AG04449 (cell line): ENCODE measurements at regions not wholly inside any gene's neighbourhood (a gene's known extent, or its start where the extent isn't known, plus 50 kb on each side); places are given as distances from the start of the nearest gene placed in this dataset.

ENCODE experiments used
- CTCF ChIA-PET: fragments of 350-600 bp; formaldehyde crosslinking; extraction: SDS; loops from one replicate; lab custom pipeline; 2021; ENCODE audit warnings: antibody characterized with exemption; lab: Yijun Ruan, JAX
- POLR2A ChIA-PET: fragments of 400-600, 350-600 bp; formaldehyde crosslinking; extraction: SDS; loops from one replicate; lab custom pipeline; 2020; ENCODE audit warnings: antibody characterized with exemption, inconsistent platforms; lab: Yijun Ruan, JAX
- DNase-seq: peaks from one replicate; pipeline ENCODE4 v3.0.0-alpha.2; 2010; ENCODE audit warnings: low read depth, low spot score
- H3K4me3 ChIP-seq: 2 replicates; pipeline ENCODE4 v1.5.1; 2011; ENCODE audit warnings: low read depth, mild to moderate bottlenecking, control low read depth, low read length
- CTCF ChIP-seq: IDR thresholded peaks from one replicate; pipeline ENCODE4 v1.5.1; 2011; ENCODE audit warnings: mild to moderate bottlenecking, moderate library complexity, low read length, control low read depth, inconsistent platforms; ENCODE audit not compliant: insufficient read depth; ENCODE audit errors: missing control alignments

- H3K4me3 ChIP-seq, result no peak overlapping the region
- DNase-seq, result no peak
- CTCF ChIA-PET, result no interaction called here
- no peak for TF ChIP-seq CTCF
- POLR2A ChIA-PET, result no interaction called here
Measured at GRCh38 chr5:89045216-89045615, 162.2 kb upstream of the MEF2C start.

GRCh38 chr5:89044674-89045200 is 161.8 kb upstream of the MEF2C start:
- ChIA-PET CTCF (interaction anchor here (1.9 kb wide), 1 partner anchor 1221 kb away, joined by 4 read pairs; no protein-coding TSS in a partner anchor), POLR2A (no interaction called here)
- DNase-seq, result no peak
- no peak overlapping the region for H3K4me3 ChIP-seq
- no peak for TF ChIP-seq CTCF

- DNase-seq, result no peak
- ChIA-PET POLR2A (no interaction called here), CTCF (interaction anchor here (1.9 kb wide), 1 partner anchor 1222 kb away, joined by 4 read pairs; no protein-coding TSS in a partner anchor)
- TF ChIP-seq CTCF, result no peak
- H3K4me3 ChIP-seq, result no peak overlapping the region
Measured at GRCh38 chr5:89043676-89044075, 160.7 kb upstream of the MEF2C start.

GRCh38 chr5:89042746-89043145 is 159.8 kb upstream of the MEF2C start:
- H3K4me3 ChIP-seq, result no peak overlapping the region
- ChIA-PET CTCF (interaction anchor here (1.9 kb wide), 1 partner anchor 1223 kb away, joined by 4 read pairs; no protein-coding TSS in a partner anchor), POLR2A (no interaction called here)
- no peak for DNase-seq
- TF ChIP-seq CTCF, result no peak

- no peak for DNase-seq
- ChIA-PET CTCF (no interaction called here), POLR2A (no interaction called here)
- H3K4me3 ChIP-seq, result no peak overlapping the region
- no peak for TF ChIP-seq CTCF
Measured at GRCh38 chr5:89041976-89042375, 159.0 kb upstream of the MEF2C start.

GRCh38 chr5:89041249-89041779 is 158.3 kb upstream of the MEF2C start:
- no peak overlapping the region for H3K4me3 ChIP-seq
- ChIA-PET POLR2A (no interaction called here), CTCF (no interaction called here)
- TF ChIP-seq CTCF, result no peak
- no peak for DNase-seq
